ENCODE measurements at regions not wholly inside any gene's neighbourhood (a gene's known extent, or its start where the extent isn't known, plus 50 kb on each side); places are given as distances from the start of the nearest gene placed in this dataset.

- POLR2A ChIA-PET (ENCODE audit: unreplicated experiment) = no interaction called here
- WGBS, 2 experiments (ENCODE audit: extremely low coverage in 2 of 2, insufficient read length in 1 of 2) = no CpG with 5 or more reads among the region's 2 CpGs
- no peak overlapping the region for H3K56ac ChIP-seq (ENCODE audit: extremely low read depth, insufficient read depth, low read length)
These were observed 203.3 kb downstream of the NR4A2 start for GRCh38 chr2:156129227-156129626.

More at GRCh38 chr2:156129227-156129626, 203.3 kb downstream of the NR4A2 start:
- Histone ChIP-seq H2AFZ (replicated peaks; ENCODE audit: low read length, poor library complexity) (no peak overlapping the region), H2BK20ac (ENCODE audit: low read depth, low read length) (no peak overlapping the region), H3K9me1 (ENCODE audit: insufficient read depth, low read length) (no peaks in the 10 kb centered on the region), H3K36me3 (ENCODE audit: control insufficient read depth, insufficient read depth, low read length) (no peaks in the 10 kb centered on the region), H4K91ac (ENCODE audit: insufficient read depth, low read depth, low read length) (no peak overlapping the region), H3K9me3 (ENCODE audit: control insufficient read depth, insufficient read depth, low read length) (no peaks in the 10 kb centered on the region), H3K4me2 (ENCODE audit: low read depth, low read length) (no peak overlapping the region), H3K9ac (ENCODE audit: low read depth, low read length) (no peak overlapping the region), H3K4me3 (ENCODE audit: insufficient read depth, low read depth, low read length) (no peak overlapping the region), H3K27ac (ENCODE audit: insufficient read depth, low read length) (no peak overlapping the region), H4K20me1 (ENCODE audit: insufficient read depth, low read length) (no peaks in the 10 kb centered on the region), H4K8ac (ENCODE audit: low read depth in 2 of 2, low read length in 2 of 2) (no peak overlapping the region), H2AK5ac (ENCODE audit: low read depth, low read length) (no peak overlapping the region), H3K79me1 (ENCODE audit: low read depth in 1 of 2, low read length in 2 of 2) (no peaks in the 10 kb centered on the region), H3K14ac (replicated peaks; ENCODE audit: low read depth, low read length) (no peak overlapping the region), H2AK9ac (replicated peaks; ENCODE audit: low read depth, low read length, poor library complexity) (no peak overlapping the region), H2BK15ac (ENCODE audit: low read depth, low read length) (no peak overlapping the region), H3K4me1 (ENCODE audit: control insufficient read depth, insufficient read depth, low read length) (no peaks in the 10 kb centered on the region), H3K18ac (ENCODE audit: low read depth, low read length) (no peak overlapping the region), H3K23ac (ENCODE audit: low read depth, low read length) (no peak overlapping the region), H4K5ac (ENCODE audit: low read depth, low read length) (no peak overlapping the region), H3K4ac (ENCODE audit: low read depth, low read length) (no peak overlapping the region), H2BK120ac (ENCODE audit: low read depth, low read length) (no peak overlapping the region), H3K27me3 (ENCODE audit: control insufficient read depth, insufficient read depth, low read length) (no peaks in the 10 kb centered on the region), H2BK5ac (ENCODE audit: low read depth, low read length, poor library complexity, severe bottlenecking) (no peak overlapping the region)
- no peak for DNase-seq
- BruUV-seq (replicated peaks) = no TSS peak
- TF ChIP-seq MAFK (IDR thresholded peaks at IDR 0.05; ENCODE audit: low read depth, low read length) (no peak), FOS (IDR thresholded peaks at IDR 0.05; ENCODE audit: low read depth, low read length) (no peak), MAZ (IDR thresholded peaks at IDR 0.05; ENCODE audit: borderline replicate concordance, low read depth, low read length) (no peak), MXI1 (IDR thresholded peaks at IDR 0.05; ENCODE audit: borderline replicate concordance, low read depth, low read length) (no peak), NFE2L2 (IDR thresholded peaks at IDR 0.05; ENCODE audit: low read depth, low read length) (no peak), CEBPB (IDR thresholded peaks at IDR 0.05; ENCODE audit: low read depth, low read length) (no peak), ELK1 (IDR thresholded peaks at IDR 0.05; ENCODE audit: borderline replicate concordance, low read depth, low read length) (no peak), CHD1 (IDR thresholded peaks at IDR 0.05; ENCODE audit: low read depth, low read length) (no peak), RCOR1 (IDR thresholded peaks at IDR 0.05; ENCODE audit: insufficient replicate concordance, low read length) (no peak), POLR2A (IDR thresholded peaks at IDR 0.05; ENCODE audit: low read depth, low read length) (no peak), BHLHE40 (IDR thresholded peaks at IDR 0.05; ENCODE audit: low read depth, low read length) (no peak), RAD21 (IDR thresholded peaks at IDR 0.05; ENCODE audit: low read length) (no peak)
- in situ Hi-C loops (cut with MboI; ENCODE audit: low sequenced_read_pairs) = no loop called here
- dilution Hi-C loops (cut with HindIII; ENCODE audit: low sequenced_read_pairs, unreplicated experiment) = no loop called here
- CTCF ChIA-PET = no interaction called here
- ATAC-seq (ENCODE audit: low read depth) = no peak
- intact Hi-C loops (cut with micrococcal nuclease) = no loop called here

All from IMR-90 (cell line).